H9 (cell line): ENCODE measurements at regions not wholly inside any gene's neighbourhood (a gene's known extent, or its start where the extent isn't known, plus 50 kb on each side); places are given as distances from the start of the nearest gene placed in this dataset.

Experiments used
- DNase-seq: peaks from one replicate; pipeline ENCODE4 v3.0.0-alpha.2; 2017
- H2AFZ ChIP-seq: one replicate; pipeline ENCODE4 v1.6.1; 2013; ENCODE audit warnings: mild to moderate bottlenecking, low read length, control low read depth, moderate library complexity
- H2AK5ac ChIP-seq: 2 replicates; pipeline ENCODE4 v1.6.1; 2013; ENCODE audit warnings: low read length, control low read depth, mixed read lengths; ENCODE audit not compliant: insufficient read length
- H2BK120ac ChIP-seq: one replicate; pipeline ENCODE4 v1.6.1; 2013; ENCODE audit warnings: low read depth, mild to moderate bottlenecking, low read length, control low read depth, inconsistent platforms; ENCODE audit not compliant: poor library complexity, severe bottlenecking
- H2BK12ac ChIP-seq: 2 replicates; pipeline ENCODE4 v1.6.1; 2013; ENCODE audit warnings: low read length, control low read depth, mixed read lengths, low read depth; ENCODE audit not compliant: insufficient read length
- H2BK15ac ChIP-seq: 2 replicates; pipeline ENCODE4 v1.6.1; 2013; ENCODE audit warnings: low read depth, low read length, control low read depth
- H2BK20ac ChIP-seq: one replicate; pipeline ENCODE4 v1.6.1; 2013; ENCODE audit warnings: low read depth, mild to moderate bottlenecking, low read length, control low read depth, inconsistent platforms; ENCODE audit not compliant: poor library complexity, severe bottlenecking
- H2BK5ac ChIP-seq: 2 replicates; pipeline ENCODE4 v1.6.1; 2013; ENCODE audit warnings: low read length, control low read depth, mixed read lengths; ENCODE audit not compliant: insufficient read length
- H3K14ac ChIP-seq: 2 replicates; pipeline ENCODE4 v1.6.1; 2013; ENCODE audit warnings: low read length, control low read depth; ENCODE audit not compliant: insufficient read depth
- H3K18ac ChIP-seq: 2 replicates; pipeline ENCODE4 v1.6.1; 2013; ENCODE audit warnings: low read depth, mild to moderate bottlenecking, mixed read lengths, low read length, control low read depth; ENCODE audit not compliant: insufficient read length
- H3K23ac ChIP-seq: 2 replicates; pipeline ENCODE4 v1.6.1; 2013; ENCODE audit warnings: low read length, control low read depth, mixed read lengths, low read depth; ENCODE audit not compliant: insufficient read length
- H3K23me2 ChIP-seq: 2 replicates; pipeline ENCODE4 v1.6.1; 2013; ENCODE audit warnings: low read depth, mild to moderate bottlenecking, mixed read lengths, low read length, control low read depth; ENCODE audit not compliant: insufficient read length, poor library complexity, severe bottlenecking
- H3K27ac ChIP-seq: 2 replicates; pipeline ENCODE4 v1.5.1; 2013; ENCODE audit warnings: low read length, control low read depth, mixed read lengths, low read depth; ENCODE audit not compliant: insufficient read length
- H3K27me3 ChIP-seq: 2 replicates; pipeline ENCODE4 v1.6.1; 2013; ENCODE audit warnings: low read length, control low read depth, inconsistent platforms; ENCODE audit not compliant: insufficient read depth
- H3K4ac ChIP-seq: 2 replicates; pipeline ENCODE4 v1.6.1; 2013; ENCODE audit warnings: low read depth, mild to moderate bottlenecking, control low read depth, inconsistent platforms, low read length, moderate library complexity
- H3K4me1 ChIP-seq: 2 replicates; pipeline ENCODE4 v1.6.1; 2013; ENCODE audit warnings: low read length, control low read depth, inconsistent platforms; ENCODE audit not compliant: insufficient read depth
- H3K4me2 ChIP-seq: 2 replicates; pipeline ENCODE4 v1.6.1; 2013; ENCODE audit warnings: low read length, control low read depth, mixed read lengths; ENCODE audit not compliant: insufficient read length, insufficient read depth
- H3K56ac ChIP-seq: 2 replicates; pipeline ENCODE4 v1.6.1; 2013; ENCODE audit warnings: low read depth, mild to moderate bottlenecking, mixed read lengths, low read length, control low read depth; ENCODE audit not compliant: insufficient read length
- H3K79me1 ChIP-seq: 2 replicates; pipeline ENCODE4 v1.6.1; 2013; ENCODE audit warnings: low read depth, mild to moderate bottlenecking, moderate library complexity, low read length, control low read depth, inconsistent platforms; ENCODE audit not compliant: insufficient read depth, poor library complexity, severe bottlenecking
- H3K79me2 ChIP-seq: 2 replicates; pipeline ENCODE4 v1.6.1; 2013; ENCODE audit warnings: low read length, control low read depth, inconsistent platforms; ENCODE audit not compliant: insufficient read depth
- H3K9ac ChIP-seq: 2 replicates; pipeline ENCODE4 v1.6.1; 2013; ENCODE audit warnings: low read length, control low read depth, mixed read lengths; ENCODE audit not compliant: insufficient read length; ENCODE audit errors: extremely low read depth
- H3K9me3 ChIP-seq: one replicate; pipeline ENCODE4 v1.6.1; 2013; ENCODE audit warnings: low read depth, low read length, inconsistent platforms; ENCODE audit not compliant: control insufficient read depth
- H3T11ph ChIP-seq: one replicate; pipeline ENCODE4 v1.6.1; 2013; ENCODE audit warnings: mild to moderate bottlenecking, low read length, control low read depth, inconsistent platforms
- H4K20me1 ChIP-seq: one replicate; pipeline ENCODE4 v1.6.1; 2013; ENCODE audit not compliant: control insufficient read depth, insufficient read length, insufficient read depth
- H4K5ac ChIP-seq: 2 replicates; pipeline ENCODE4 v1.6.1; 2013; ENCODE audit warnings: low read depth, mild to moderate bottlenecking, mixed read lengths, low read length, control low read depth; ENCODE audit not compliant: insufficient read length
- H4K8ac ChIP-seq: replicated peaks from 2 replicates; pipeline ENCODE4 v1.6.1; 2013; ENCODE audit warnings: low read length, control low read depth, mixed read lengths, low read depth; ENCODE audit not compliant: insufficient read length
- H4K91ac ChIP-seq: 2 replicates; pipeline ENCODE4 v1.6.1; 2013; ENCODE audit warnings: low read depth, mild to moderate bottlenecking, moderate library complexity, mixed read lengths, low read length, control low read depth; ENCODE audit not compliant: insufficient read length
- H3K27ac Mint-ChIP-seq, 3 experiments: 2 replicates in 2 of 3; 3 replicates in 1 of 3; pipeline ENCODE4 v1.8.0; 2020 to 2021; ENCODE audit warnings: mixed read lengths in 3 of 3, mild to moderate bottlenecking in 1 of 3, moderate library complexity in 1 of 3
- H3K27me3 Mint-ChIP-seq: 2 replicates; pipeline ENCODE4 v1.8.0; 2021; ENCODE audit warnings: low read depth, mild to moderate bottlenecking, moderate library complexity, mixed read lengths
- H3K36me3 Mint-ChIP-seq, 3 experiments: 2 replicates in 2 of 3; 3 replicates in 1 of 3; pipeline ENCODE4 v1.8.0; 2020 to 2021; ENCODE audit warnings: low read depth in 3 of 3, mixed read lengths in 3 of 3; ENCODE audit not compliant: insufficient read depth in 1 of 3
- H3K4me1 Mint-ChIP-seq, 2 experiments: 2 replicates each; pipeline ENCODE4 v1.8.0; 2020; ENCODE audit warnings: mixed read lengths in 2 of 2
- H3K4me3 Mint-ChIP-seq, 2 experiments: 2 replicates in 1 of 2; 3 replicates in 1 of 2; pipeline ENCODE4 v1.8.0; 2020 to 2021; ENCODE audit warnings: mild to moderate bottlenecking in 2 of 2, mixed read lengths in 2 of 2, moderate library complexity in 1 of 2
- H3K9me3 Mint-ChIP-seq, 2 experiments: 2 replicates in 1 of 2; 3 replicates in 1 of 2; pipeline ENCODE4 v1.8.0; 2020; ENCODE audit warnings: mild to moderate bottlenecking in 2 of 2, mixed read lengths in 2 of 2, moderate library complexity in 1 of 2
- CTCF ChIP-seq: fragments of 200-600 bp; sonication (generic); conservative IDR thresholded peaks from 3 replicates; pipeline ENCODE4 v1.8.0; 2021; ENCODE audit warnings: antibody characterized with exemption, mild to moderate bottlenecking
- whole genome bisulfite sequencing: extraction: QIAGEN DNeasy Blood & Tissue Kit; methylation state at CpG from one replicate; pipeline ENCODE4 v1.1.7; 2013; ENCODE audit warnings: missing lambda C conversion rate, low lambda C conversion rate, mixed read lengths; ENCODE audit not compliant: insufficient read length; ENCODE audit errors: extremely low coverage; 5-methylcytosine and 5-hydroxymethylcytosine counted together

GRCh38 chr1:188302746-188303145, 1474.0 kb downstream of the PLA2G4A start:
- H2BK120ac ChIP-seq = no peak overlapping the region
- Mint-ChIP-seq H3K27ac (no peak overlapping the region), H3K4me1 (no peaks in the 10 kb centered on the region), H3K4me3 (no peak overlapping the region), H3K36me3 (peaks cover 0 to 10% (median 0%) of the 10 kb centered on the region in 3 experiments; a peak in 4 of 7 replicates), H3K9me3 (peaks cover 3 to 16% of the 10 kb centered on the region in 2 experiments; a peak in 4 of 5 replicates), H3K27me3 (no peaks in the 10 kb centered on the region; the same call in 1 of the 2 replicates)
- H2BK20ac ChIP-seq = no peak overlapping the region
- no peaks in the 10 kb centered on the region for H4K20me1 ChIP-seq
- no peak overlapping the region for H3K14ac ChIP-seq
- H2BK12ac ChIP-seq = no peak overlapping the region
- no peak overlapping the region for H4K5ac ChIP-seq
- H3K9me3 ChIP-seq = no peaks in the 10 kb centered on the region
- no peak overlapping the region for H2AFZ ChIP-seq
- no peak overlapping the region for H3K56ac ChIP-seq
- no peak overlapping the region for H4K8ac ChIP-seq
- no peaks in the 10 kb centered on the region for H3K23me2 ChIP-seq
- TF ChIP-seq CTCF = no peak
- no peak overlapping the region for H2AK5ac ChIP-seq
- no peak overlapping the region for H3K23ac ChIP-seq
- H3K18ac ChIP-seq = no peak overlapping the region
- no peaks in the 10 kb centered on the region for H3K79me2 ChIP-seq
- no peak for DNase-seq
- H3T11ph ChIP-seq = no peak overlapping the region
- H2BK15ac ChIP-seq = no peak overlapping the region
- no peaks in the 10 kb centered on the region for H3K27me3 ChIP-seq
- H3K79me1 ChIP-seq = no peaks in the 10 kb centered on the region
- no peak overlapping the region for H3K4me2 ChIP-seq
- H3K9ac ChIP-seq = no peak overlapping the region
- no peak overlapping the region for H3K27ac ChIP-seq
- no peak overlapping the region for H4K91ac ChIP-seq
- WGBS = no CpG with 5 or more reads among the region's 5 CpGs
- H3K4me1 ChIP-seq = no peaks in the 10 kb centered on the region
- H2BK5ac ChIP-seq = no peak overlapping the region
- H3K4ac ChIP-seq = no peak overlapping the region
